HepG2 (cell line): ENCODE measurements at regions not wholly inside any gene's neighbourhood (a gene's known extent, or its start where the extent isn't known, plus 50 kb on each side); places are given as distances from the start of the nearest gene placed in this dataset.
A peak's percentile ranks its signal among the peaks of the same experiment; 100 is the strongest.

Source experiments
- CREB1 ChIP-seq, 2 experiments: fragments of 450-650 bp in 1 of 2; IDR thresholded peaks; 2 replicates each; pipeline ENCODE4 v1.6.1; 2016 to 2017; ENCODE audit warnings: control low read depth in 1 of 2, mild to moderate bottlenecking in 1 of 2, missing compliant biosample characterization in 1 of 2, missing genetic modification characterization in 1 of 2
- ERF ChIP-seq: IDR thresholded peaks from 2 replicates; pipeline ENCODE4 v1.6.1; 2018; ENCODE audit warnings: missing biosample characterization, missing genetic modification reagents
- ETV5 ChIP-seq: IDR thresholded peaks from 2 replicates; pipeline ENCODE4 v1.6.1; 2018; ENCODE audit warnings: missing biosample characterization, missing genetic modification reagents, inconsistent platforms, borderline replicate concordance
- LCORL ChIP-seq, 2 experiments: fragments of 450-650 bp in 1 of 2; sonication (generic) in 1 of 2; formaldehyde crosslinking in 1 of 2; IDR thresholded peaks; 2 replicates each; pipeline versions ENCODE4 v1.5.0 to v1.6.1; 2017 to 2020; ENCODE audit warnings: antibody characterized with exemption in 1 of 2, missing genetic modification reagents in 1 of 2
- NFYB ChIP-seq: sonication (generic); formaldehyde crosslinking; IDR thresholded peaks from 2 replicates; pipeline ENCODE4 v1.4.0; 2020; ENCODE audit warnings: missing genetic modification reagents
- XRCC5 ChIP-seq: fragments of 200-400 bp; formaldehyde crosslinking; optimal IDR thresholded peaks from 2 replicates; pipeline ENCODE3; 2017; ENCODE audit warnings: mild to moderate bottlenecking, low read length
- ZBTB42 ChIP-seq: sonication (generic); formaldehyde crosslinking; IDR thresholded peaks from 2 replicates; pipeline ENCODE4 v1.5.0; 2020; ENCODE audit warnings: mild to moderate bottlenecking, missing genetic modification reagents
- ZBTB8A ChIP-seq: sonication (generic); formaldehyde crosslinking; IDR thresholded peaks from 2 replicates; pipeline ENCODE4 v1.4.0; 2020; ENCODE audit warnings: mild to moderate bottlenecking, low read depth, missing genetic modification reagents, borderline replicate concordance
- ZHX2 ChIP-seq, 2 experiments: sonication (generic) in 1 of 2; formaldehyde crosslinking in 1 of 2; IDR thresholded peaks; 2 replicates each; pipeline versions ENCODE4 v1.6.1 to v1.9.0; 2014 to 2022; ENCODE audit warnings: antibody characterized with exemption in 1 of 2, borderline replicate concordance in 1 of 2, inconsistent platforms in 1 of 2, low read depth in 1 of 2, missing genetic modification reagents in 1 of 2
- ZMAT3 ChIP-seq: sonication (generic); formaldehyde crosslinking; conservative IDR thresholded peaks from 2 replicates; pipeline ENCODE4 v1.7.0; 2021; ENCODE audit warnings: missing genetic modification reagents
- ZNF577 ChIP-seq: sonication (generic); formaldehyde crosslinking; IDR thresholded peaks from 2 replicates; pipeline ENCODE4 v1.4.0; 2020; ENCODE audit warnings: mild to moderate bottlenecking, low read depth, missing genetic modification reagents, borderline replicate concordance
- ZNF597 ChIP-seq: sonication (generic); formaldehyde crosslinking; IDR thresholded peaks from 2 replicates; pipeline ENCODE4 v1.5.0; 2020; ENCODE audit warnings: missing genetic modification reagents
- ZNF660 ChIP-seq: sonication (generic); formaldehyde crosslinking; IDR thresholded peaks from 2 replicates; pipeline ENCODE4 v1.5.1; 2020; ENCODE audit warnings: mild to moderate bottlenecking, low read depth, missing genetic modification reagents, borderline replicate concordance
- ZNF891 ChIP-seq: sonication (generic); formaldehyde crosslinking; IDR thresholded peaks from 2 replicates; pipeline ENCODE4 v1.5.0; 2020; ENCODE audit warnings: mild to moderate bottlenecking, missing genetic modification reagents
- TF ChIP-seq, protein P1 (sequence below): sonication (generic); formaldehyde crosslinking; IDR thresholded peaks from 2 replicates; pipeline ENCODE4 v1.4.0; 2020; ENCODE audit warnings: missing genetic modification reagents
- TF ChIP-seq, protein P2 (sequence below): sonication (generic); formaldehyde crosslinking; IDR thresholded peaks from 2 replicates; pipeline ENCODE4 v1.4.0; 2020; ENCODE audit warnings: mild to moderate bottlenecking, missing genetic modification reagents

DNA sequence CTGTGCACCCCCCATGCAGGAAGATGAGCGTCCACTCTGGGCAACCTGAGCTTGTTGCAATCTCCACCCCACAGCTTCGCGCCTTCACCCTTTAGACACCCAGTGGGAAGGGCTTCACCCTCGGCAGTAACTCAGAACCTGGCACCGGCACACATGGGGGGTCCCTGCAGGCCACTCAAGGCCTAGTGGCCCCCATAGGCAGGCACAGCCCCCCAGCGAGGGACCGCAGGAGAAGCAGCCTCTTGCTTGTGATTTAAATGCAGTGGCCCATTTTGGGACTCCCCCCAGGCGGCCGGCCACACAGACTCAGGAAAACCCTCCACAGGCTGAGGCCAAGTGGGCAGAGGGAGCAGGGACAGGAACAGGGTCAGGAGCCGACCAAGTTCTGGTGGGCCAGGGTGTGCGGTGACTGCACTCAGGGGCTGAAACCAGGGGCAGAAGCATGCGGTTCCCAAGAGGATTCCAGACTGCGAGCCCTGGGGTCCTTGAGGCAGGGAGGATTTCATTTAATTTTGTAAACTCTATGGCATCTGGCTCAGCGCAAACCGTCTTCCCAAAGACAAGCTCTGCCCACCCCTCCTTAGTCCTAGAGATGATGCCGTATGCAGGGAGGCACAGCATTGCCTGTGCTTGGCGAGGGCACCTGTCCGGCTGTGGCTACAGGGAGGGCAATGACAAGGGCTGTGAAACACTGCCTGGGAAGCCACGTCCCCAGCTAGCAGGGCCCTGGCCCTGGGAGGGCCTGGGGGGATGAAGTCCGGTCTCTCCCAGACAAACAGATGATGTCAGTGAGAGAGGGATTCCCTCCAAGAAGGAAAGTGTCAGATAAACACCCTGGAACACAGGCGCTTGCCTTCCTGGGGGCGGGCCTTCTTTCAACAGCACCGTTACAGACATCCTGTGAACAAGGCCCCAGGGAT, 52.9 kb upstream of the GPR31 start (continued):
- TF ChIP-seq CREB1 (IDR thresholded peaks at IDR 0.05), result no peak; the same call in 1 of the 2 replicates
- peak; percentile 57; the same call in 1 of the 2 replicates for TF ChIP-seq CREB1 (CRISPR knock-in tag; IDR thresholded peaks at IDR 0.05)
- no peak for TF ChIP-seq ZBTB8A (CRISPR knock-in tag)
- TF ChIP-seq ZNF891 (CRISPR knock-in tag), result no peak
- 0 out of 2 replicates have a peak, but pooled peaks have one; percentile 58 for TF ChIP-seq ZHX2 (IDR thresholded peaks at IDR 0.05; ENCODE audit: low read depth)
- no peak for TF ChIP-seq ZHX2 (CRISPR knock-in tag; IDR thresholded peaks at IDR 0.05; ENCODE audit: borderline replicate concordance)
- TF ChIP-seq, protein P1, sequence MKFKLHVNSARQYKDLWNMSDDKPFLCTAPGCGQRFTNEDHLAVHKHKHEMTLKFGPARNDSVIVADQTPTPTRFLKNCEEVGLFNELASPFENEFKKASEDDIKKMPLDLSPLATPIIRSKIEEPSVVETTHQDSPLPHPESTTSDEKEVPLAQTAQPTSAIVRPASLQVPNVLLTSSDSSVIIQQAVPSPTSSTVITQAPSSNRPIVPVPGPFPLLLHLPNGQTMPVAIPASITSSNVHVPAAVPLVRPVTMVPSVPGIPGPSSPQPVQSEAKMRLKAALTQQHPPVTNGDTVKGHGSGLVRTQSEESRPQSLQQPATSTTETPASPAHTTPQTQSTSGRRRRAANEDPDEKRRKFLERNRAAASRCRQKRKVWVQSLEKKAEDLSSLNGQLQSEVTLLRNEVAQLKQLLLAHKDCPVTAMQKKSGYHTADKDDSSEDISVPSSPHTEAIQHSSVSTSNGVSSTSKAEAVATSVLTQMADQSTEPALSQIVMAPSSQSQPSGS (CRISPR knock-in tag), result peak; percentile 99
- no peak for TF ChIP-seq ZNF660
- peak; percentile 52; the same call in 1 of the 2 replicates for TF ChIP-seq ZMAT3 (CRISPR knock-in tag)
- TF ChIP-seq, protein P2, sequence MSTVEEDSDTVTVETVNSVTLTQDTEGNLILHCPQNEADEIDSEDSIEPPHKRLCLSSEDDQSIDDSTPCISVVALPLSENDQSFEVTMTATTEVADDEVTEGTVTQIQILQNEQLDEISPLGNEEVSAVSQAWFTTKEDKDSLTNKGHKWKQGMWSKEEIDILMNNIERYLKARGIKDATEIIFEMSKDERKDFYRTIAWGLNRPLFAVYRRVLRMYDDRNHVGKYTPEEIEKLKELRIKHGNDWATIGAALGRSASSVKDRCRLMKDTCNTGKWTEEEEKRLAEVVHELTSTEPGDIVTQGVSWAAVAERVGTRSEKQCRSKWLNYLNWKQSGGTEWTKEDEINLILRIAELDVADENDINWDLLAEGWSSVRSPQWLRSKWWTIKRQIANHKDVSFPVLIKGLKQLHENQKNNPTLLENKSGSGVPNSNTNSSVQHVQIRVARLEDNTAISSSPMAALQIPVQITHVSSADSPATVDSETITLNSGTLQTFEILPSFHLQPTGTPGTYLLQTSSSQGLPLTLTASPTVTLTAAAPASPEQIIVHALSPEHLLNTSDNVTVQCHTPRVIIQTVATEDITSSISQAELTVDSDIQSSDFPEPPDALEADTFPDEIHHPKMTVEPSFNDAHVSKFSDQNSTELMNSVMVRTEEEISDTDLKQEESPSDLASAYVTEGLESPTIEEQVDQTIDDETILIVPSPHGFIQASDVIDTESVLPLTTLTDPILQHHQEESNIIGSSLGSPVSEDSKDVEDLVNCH (CRISPR knock-in tag), result 0 out of 2 replicates have a peak, but pooled peaks have one; percentile 56
- peak; percentile 12; the same call in 1 of the 2 replicates for TF ChIP-seq ZBTB42
- TF ChIP-seq NFYB (CRISPR knock-in tag), result no peak; the same call in 1 of the 2 replicates
- no peak for TF ChIP-seq ZNF577
- no peak for TF ChIP-seq ZNF597 (CRISPR knock-in tag)
- peak; percentile 76 for TF ChIP-seq XRCC5
- peak; percentile 92; the same call in 1 of the 2 replicates for TF ChIP-seq ETV5
- no peak for TF ChIP-seq LCORL (IDR thresholded peaks at IDR 0.05)
- peak; percentile 90 for TF ChIP-seq LCORL (CRISPR knock-in tag; IDR thresholded peaks at IDR 0.05)
- TF ChIP-seq ERF (CRISPR knock-in tag), result peak; percentile 86; the same call in 1 of the 2 replicates
